DMS114 treated with DMSO at 0.1 percent for 48 hours (cell line): ENCODE measurements at regions not wholly inside any gene's neighbourhood (a gene's known extent, or its start where the extent isn't known, plus 50 kb on each side); places are given as distances from the start of the nearest gene placed in this dataset.

Experiments
- DNase-seq: peaks from one replicate; lab custom pipeline; 2025; ENCODE audit not compliant: unreplicated experiment; lab: John Stamatoyannopoulos, UW

GRCh38 chr4:20575486-20575885, 124.8 kb upstream of the PACRGL start:
- no peak for DNase-seq

GRCh38 chr4:20576861-20577260, 123.4 kb upstream of the PACRGL start:
- no peak for DNase-seq

- no peak for DNase-seq
Observed at GRCh38 chr4:20577702-20578101, 122.6 kb upstream of the PACRGL start.

- DNase-seq: no peak
Observed at GRCh38 chr4:20580907-20581306, 119.4 kb upstream of the PACRGL start.

- DNase-seq: no peak
Observed at GRCh38 chr4:20589436-20589835, 110.8 kb upstream of the PACRGL start.

GRCh38 chr4:20590849-20591248, 109.4 kb upstream of the PACRGL start:
- DNase-seq: no peak

GRCh38 chr4:20591571-20591970, 108.7 kb upstream of the PACRGL start:
- no peak for DNase-seq

- no peak for DNase-seq
Observed at GRCh38 chr4:20592013-20592412, 108.2 kb upstream of the PACRGL start.

GRCh38 chr4:20592663-20593062, 107.6 kb upstream of the PACRGL start:
- no peak for DNase-seq

GRCh38 chr4:20598626-20599025, 101.6 kb upstream of the PACRGL start:
- DNase-seq: no peak

- no peak for DNase-seq
Observed at GRCh38 chr4:20603671-20604313, 96.5 kb upstream of the PACRGL start.

GRCh38 chr4:20612313-20612712, 87.9 kb upstream of the PACRGL start:
- no peak for DNase-seq

- DNase-seq: no peak
Observed at GRCh38 chr4:20614816-20615215, 85.4 kb upstream of the PACRGL start.

- DNase-seq: no peak
Observed at GRCh38 chr4:20615486-20616260, 84.6 kb upstream of the PACRGL start.

GRCh38 chr4:20616313-20616712, 83.9 kb upstream of the PACRGL start:
- DNase-seq: no peak

- DNase-seq: no peak
Observed at GRCh38 chr4:20616848-20617247, 83.4 kb upstream of the PACRGL start.

GRCh38 chr4:20617678-20618396, 82.4 kb upstream of the PACRGL start:
- no peak for DNase-seq

- no peak for DNase-seq
Observed at GRCh38 chr4:20618731-20619130, 81.5 kb upstream of the PACRGL start.

- DNase-seq: no peak
Observed at GRCh38 chr4:20621476-20621875, 78.8 kb upstream of the PACRGL start.

- no peak for DNase-seq
Observed at GRCh38 chr4:20622701-20623100, 77.6 kb upstream of the PACRGL start.

GRCh38 chr4:20623939-20624338, 76.3 kb upstream of the PACRGL start:
- DNase-seq: no peak

- no peak for DNase-seq
Observed at GRCh38 chr4:20624793-20625374, 75.4 kb upstream of the PACRGL start.
